GM18507 (cell line): ENCODE measurements at regions not wholly inside any gene's neighbourhood (a gene's known extent, or its start where the extent isn't known, plus 50 kb on each side); places are given as distances from the start of the nearest gene placed in this dataset.
"Not testable (repeated sequence)": the region's sequence is repeated elsewhere in the genome, so short reads cannot be mapped to it uniquely, and the experiment has no call there.

Experiments
- DNase-seq: peaks from one replicate; pipeline ENCODE4 v3.0.0; 2011; ENCODE audit warnings: low read depth; ENCODE audit not compliant: insufficient read length; ENCODE audit errors: extremely low spot score
- FAIRE-seq: peaks from 2 replicates; lab custom pipeline; 2011; peaks lifted over from hg19 to GRCh38; lab: Jason Lieb, UNC

GRCh38 chr11:27246925-27247324 is 116.1 kb downstream of the CCDC34 start:
- DNase-seq (no peak), FAIRE-seq (no peak)

- DNase-seq, result no peak
- no peak for FAIRE-seq
These were observed 118.1 kb downstream of the CCDC34 start for GRCh38 chr11:27244900-27245299.

GRCh38 chr11:27242591-27242990 is 120.4 kb downstream of the CCDC34 start:
- DNase-seq, result no peak
- FAIRE-seq, result no peak

- DNase-seq (no peak), FAIRE-seq (no peak)
These were observed 121.5 kb downstream of the CCDC34 start for GRCh38 chr11:27241311-27242122.

- DNase-seq (no peak), FAIRE-seq (no peak)
These were observed 123.6 kb downstream of the CCDC34 start for GRCh38 chr11:27239305-27239942.

GRCh38 chr11:27238811-27239210 is 124.2 kb downstream of the CCDC34 start:
- FAIRE-seq (no peak), DNase-seq (no peak)

- no peak for DNase-seq
- no peak for FAIRE-seq
These were observed 125.4 kb downstream of the CCDC34 start for GRCh38 chr11:27237643-27238042.

GRCh38 chr11:27234961-27235360 is 128.1 kb downstream of the CCDC34 start:
- no peak for FAIRE-seq
- no peak for DNase-seq

- peak; percentile 51 for DNase-seq
- FAIRE-seq, result peak; percentile 98
These were observed 128.9 kb downstream of the CCDC34 start for GRCh38 chr11:27234043-27234668.

- DNase-seq, result no peak
- FAIRE-seq, result peak; percentile 21
These were observed 129.4 kb downstream of the CCDC34 start for GRCh38 chr11:27233654-27234042.

- DNase-seq (no peak), FAIRE-seq (no peak)
These were observed 131.5 kb downstream of the CCDC34 start for GRCh38 chr11:27231530-27231929.

GRCh38 chr11:27230192-27230572 is 132.8 kb downstream of the CCDC34 start:
- FAIRE-seq, result no peak
- no peak for DNase-seq

- FAIRE-seq (no peak), DNase-seq (no peak)
These were observed 133.4 kb downstream of the CCDC34 start for GRCh38 chr11:27229511-27230191.

- no peak for DNase-seq
These were observed 134.1 kb downstream of the CCDC34 start for GRCh38 chr11:27228906-27229290.

GRCh38 chr11:27228232-27228905 is 134.6 kb downstream of the CCDC34 start:
- DNase-seq (no peak), FAIRE-seq (no peak)

More at GRCh38 chr11:27228906-27229290, 134.1 kb downstream of the CCDC34 start:
- FAIRE-seq, result no peak

- DNase-seq (no peak), FAIRE-seq (no peak)
These were observed 135.3 kb downstream of the CCDC34 start for GRCh38 chr11:27227736-27228135.

GRCh38 chr11:27219487-27220039 is 143.5 kb downstream of the CCDC34 start:
- not testable (repeated sequence) for FAIRE-seq, DNase-seq

- DNase-seq (no peak), FAIRE-seq (no peak)
These were observed 144.5 kb downstream of the CCDC34 start for GRCh38 chr11:27218421-27219038.

- DNase-seq (no peak), FAIRE-seq (no peak)
These were observed 145.0 kb downstream of the CCDC34 start for GRCh38 chr11:27217948-27218420.
